ENCODE measurements at regions not wholly inside any gene's neighbourhood (a gene's known extent, or its start where the extent isn't known, plus 50 kb on each side); places are given as distances from the start of the nearest gene placed in this dataset.

- Mint-ChIP-seq H3K27me3 (ENCODE audit: unreplicated experiment) (peaks cover 3% of the 10 kb centered on the region), H3K9me3 (ENCODE audit: unreplicated experiment) (peaks cover under 1% of the 10 kb centered on the region), H3K36me3 (ENCODE audit: unreplicated experiment) (peaks cover 3% of the 10 kb centered on the region), H3K4me1 (ENCODE audit: unreplicated experiment) (no peaks in the 10 kb centered on the region), H3K4me3 (ENCODE audit: unreplicated experiment) (no peak overlapping the region), H3K27ac (ENCODE audit: unreplicated experiment) (no peak overlapping the region)
- DNase-seq (ENCODE audit: extremely low spot score, unreplicated experiment): no peak
- no peak for TF ChIP-seq CTCF (IDR thresholded peaks at IDR 0.05)
Measured at GRCh38 chr7:46396481-46396880, 475.4 kb upstream of the IGFBP3 start.

GRCh38 chr7:46393142-46393541 lies 472.1 kb upstream of the IGFBP3 start:
- Mint-ChIP-seq H3K4me1 (ENCODE audit: unreplicated experiment) (no peaks in the 10 kb centered on the region), H3K36me3 (ENCODE audit: unreplicated experiment) (no peaks in the 10 kb centered on the region), H3K27ac (ENCODE audit: unreplicated experiment) (no peak overlapping the region), H3K4me3 (ENCODE audit: unreplicated experiment) (no peak overlapping the region), H3K9me3 (ENCODE audit: unreplicated experiment) (peaks cover 5% of the 10 kb centered on the region), H3K27me3 (ENCODE audit: unreplicated experiment) (peaks cover 3% of the 10 kb centered on the region)
- DNase-seq (ENCODE audit: extremely low spot score, unreplicated experiment): no peak
- TF ChIP-seq CTCF (IDR thresholded peaks at IDR 0.05): no peak

- TF ChIP-seq CTCF (IDR thresholded peaks at IDR 0.05): no peak
- Mint-ChIP-seq H3K4me3 (ENCODE audit: unreplicated experiment) (no peak overlapping the region), H3K36me3 (ENCODE audit: unreplicated experiment) (no peaks in the 10 kb centered on the region), H3K27me3 (ENCODE audit: unreplicated experiment) (no peaks in the 10 kb centered on the region), H3K27ac (ENCODE audit: unreplicated experiment) (no peak overlapping the region), H3K4me1 (ENCODE audit: unreplicated experiment) (peaks cover 7% of the 10 kb centered on the region), H3K9me3 (ENCODE audit: unreplicated experiment) (peaks cover 5% of the 10 kb centered on the region)
- DNase-seq (ENCODE audit: extremely low spot score, unreplicated experiment): no peak
Measured at GRCh38 chr7:46391231-46392201, 470.4 kb upstream of the IGFBP3 start.

- Mint-ChIP-seq H3K27ac (ENCODE audit: unreplicated experiment) (no peak overlapping the region), H3K4me3 (ENCODE audit: unreplicated experiment) (no peak overlapping the region), H3K36me3 (ENCODE audit: unreplicated experiment) (no peaks in the 10 kb centered on the region), H3K4me1 (ENCODE audit: unreplicated experiment) (peaks cover 19% of the 10 kb centered on the region), H3K9me3 (ENCODE audit: unreplicated experiment) (peaks cover 5% of the 10 kb centered on the region), H3K27me3 (ENCODE audit: unreplicated experiment) (no peaks in the 10 kb centered on the region)
- DNase-seq (ENCODE audit: extremely low spot score, unreplicated experiment): no peak
- TF ChIP-seq CTCF (IDR thresholded peaks at IDR 0.05): peak; percentile 16
Measured at GRCh38 chr7:46390042-46390441, 469.0 kb upstream of the IGFBP3 start.

- Mint-ChIP-seq H3K27me3 (ENCODE audit: unreplicated experiment) (no peaks in the 10 kb centered on the region), H3K4me1 (ENCODE audit: unreplicated experiment) (peaks cover 22% of the 10 kb centered on the region), H3K36me3 (ENCODE audit: unreplicated experiment) (no peaks in the 10 kb centered on the region), H3K9me3 (ENCODE audit: unreplicated experiment) (peaks cover 5% of the 10 kb centered on the region), H3K4me3 (ENCODE audit: unreplicated experiment) (no peak overlapping the region), H3K27ac (ENCODE audit: unreplicated experiment) (no peak overlapping the region)
- no peak for DNase-seq (ENCODE audit: extremely low spot score, unreplicated experiment)
- no peak for TF ChIP-seq CTCF (IDR thresholded peaks at IDR 0.05)
Measured at GRCh38 chr7:46389146-46389545, 468.1 kb upstream of the IGFBP3 start.
